ENCODE measurements at regions not wholly inside any gene's neighbourhood (a gene's known extent, or its start where the extent isn't known, plus 50 kb on each side); places are given as distances from the start of the nearest gene placed in this dataset.

DNA sequence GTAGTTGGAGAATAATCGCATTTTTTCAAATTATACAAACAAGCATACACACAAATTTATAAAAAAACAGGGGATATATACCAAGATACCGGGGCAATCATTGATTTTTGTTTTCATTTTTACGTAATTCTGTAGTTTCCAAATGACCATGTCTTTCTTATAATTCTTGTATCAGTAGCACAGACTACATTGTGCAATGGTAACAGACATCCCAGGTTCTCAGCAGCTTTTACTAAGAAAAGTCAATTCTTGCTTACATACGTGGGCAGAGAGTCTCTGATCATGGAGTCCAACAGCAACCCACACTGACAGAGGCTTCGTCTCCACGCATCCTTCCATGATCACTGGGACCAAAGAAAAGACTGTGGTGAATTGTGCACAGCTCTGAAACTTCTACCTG lies 441.3 kb downstream of the TBL1XR1 start:
- Histone ChIP-seq H3K27me3 (ENCODE audit: control insufficient read depth in 1 of 2, insufficient read depth in 2 of 2, low read length in 2 of 2) (no peaks in the 10 kb centered on the region), H3K4me1 (ENCODE audit: insufficient read depth, low read length) (no peaks in the 10 kb centered on the region), H3K27ac (ENCODE audit: low read depth, low read length) (no peak overlapping the region), H3K9me3 (ENCODE audit: low read length) (no peaks in the 10 kb centered on the region), H3K9ac (ENCODE audit: low read length) (no peak overlapping the region), H3K4me3 (ENCODE audit: low read depth in 1 of 2, low read length in 2 of 2) (no peak overlapping the region), H3K36me3 (ENCODE audit: insufficient read depth, low read length) (no peaks in the 10 kb centered on the region)

DNA sequence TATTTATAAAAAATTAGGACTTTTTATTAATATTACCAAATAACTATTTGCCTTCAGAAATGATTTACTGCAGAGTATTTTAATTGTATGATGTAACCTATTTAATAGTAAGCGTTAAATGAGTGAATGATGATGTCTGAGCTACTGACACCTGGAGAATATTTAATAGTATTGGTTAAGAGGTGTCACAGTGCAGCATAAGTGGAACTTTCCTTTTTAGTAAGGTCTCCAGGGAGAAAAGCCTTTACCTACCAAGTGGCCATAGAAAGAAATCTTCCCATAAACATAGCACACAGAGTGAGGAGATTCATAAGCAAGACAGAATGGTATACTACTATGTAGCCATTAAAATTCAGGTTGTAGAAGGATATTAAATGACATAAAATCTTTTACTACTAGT lies 441.7 kb downstream of the TBL1XR1 start:
- Histone ChIP-seq H3K9me3 (ENCODE audit: low read length) (no peaks in the 10 kb centered on the region), H3K27ac (ENCODE audit: low read depth, low read length) (no peak overlapping the region)

DNA sequence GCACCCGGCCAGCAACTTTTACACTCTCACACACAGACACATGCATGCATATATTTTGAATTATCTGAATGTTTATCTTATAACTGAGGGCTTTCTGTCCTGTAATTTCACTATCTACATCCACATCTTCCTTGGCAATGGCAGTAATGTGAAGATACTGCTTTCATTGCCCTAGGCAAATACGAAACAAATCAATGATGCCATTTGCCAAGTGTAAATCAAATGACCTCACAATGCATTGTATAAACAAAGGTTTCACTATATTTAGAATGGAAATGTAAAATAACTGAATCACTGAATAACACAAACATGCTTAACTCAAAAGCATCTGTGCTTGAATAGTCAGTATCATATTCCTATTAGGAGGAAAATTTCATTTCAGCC lies 455.6 kb downstream of the TBL1XR1 start:
- H3K36me3 ChIP-seq (ENCODE audit: insufficient read depth, low read length): no peaks in the 10 kb centered on the region
- no peak overlapping the region for H3K9ac ChIP-seq (ENCODE audit: low read length)
- H3K9me3 ChIP-seq (ENCODE audit: low read length): no peaks in the 10 kb centered on the region
- H3K27me3 ChIP-seq (ENCODE audit: control insufficient read depth in 1 of 2, insufficient read depth in 2 of 2, low read length in 2 of 2): no peaks in the 10 kb centered on the region
- H3K27ac ChIP-seq (ENCODE audit: low read depth, low read length): no peak overlapping the region
- H3K4me3 ChIP-seq (ENCODE audit: low read depth in 1 of 2, low read length in 2 of 2): no peak overlapping the region
- H3K4me1 ChIP-seq (ENCODE audit: insufficient read depth, low read length): peaks cover 4% of the 10 kb centered on the region

More for the DNA sequence above, 441.7 kb downstream of the TBL1XR1 start:
- Histone ChIP-seq H3K9ac (ENCODE audit: low read length) (no peak overlapping the region), H3K4me3 (ENCODE audit: low read depth in 1 of 2, low read length in 2 of 2) (no peak overlapping the region), H3K27me3 (ENCODE audit: control insufficient read depth in 1 of 2, insufficient read depth in 2 of 2, low read length in 2 of 2) (no peaks in the 10 kb centered on the region), H3K4me1 (ENCODE audit: insufficient read depth, low read length) (no peaks in the 10 kb centered on the region), H3K36me3 (ENCODE audit: insufficient read depth, low read length) (no peaks in the 10 kb centered on the region)

DNA sequence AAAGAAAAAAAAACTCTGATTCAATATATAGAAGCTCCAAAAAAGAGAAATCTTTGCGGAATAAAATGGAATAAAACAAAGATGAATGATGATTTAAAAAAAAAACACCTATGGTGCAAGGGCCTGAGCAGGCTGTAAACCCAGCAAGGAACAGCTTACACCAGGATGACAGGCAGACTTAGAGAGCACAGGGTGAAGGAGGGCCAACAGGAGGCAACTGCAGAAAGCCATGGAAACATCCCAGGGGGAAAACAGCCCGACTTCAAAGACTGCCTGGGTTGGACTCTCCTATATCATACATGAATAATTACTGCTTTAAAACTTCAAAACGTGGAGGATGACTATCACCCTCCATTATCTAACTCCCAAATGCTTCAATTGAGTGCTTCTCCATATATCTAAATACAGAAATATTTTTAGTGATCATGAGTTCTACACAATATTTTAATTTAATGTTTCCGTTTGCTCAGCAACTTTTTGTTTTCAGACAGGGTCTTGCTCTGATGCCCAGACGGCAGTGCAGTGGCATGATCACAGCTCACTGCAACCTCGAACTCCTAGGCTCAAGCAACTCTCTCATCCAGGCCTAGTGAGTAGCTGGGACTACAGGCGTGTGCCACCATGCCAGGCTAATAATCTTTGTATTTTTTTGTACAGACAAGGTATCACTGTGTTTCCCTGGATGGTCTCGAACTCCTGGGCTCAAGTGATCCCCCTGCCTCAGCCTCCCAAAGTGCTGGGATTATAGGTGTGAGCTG lies 456.2 kb downstream of the TBL1XR1 start:
- Histone ChIP-seq H3K4me1 (ENCODE audit: insufficient read depth, low read length) (peaks cover 4% of the 10 kb centered on the region), H3K9ac (ENCODE audit: low read length) (no peak overlapping the region), H3K27ac (ENCODE audit: low read depth, low read length) (no peak overlapping the region), H3K36me3 (ENCODE audit: insufficient read depth, low read length) (no peaks in the 10 kb centered on the region), H3K4me3 (ENCODE audit: low read depth in 1 of 2, low read length in 2 of 2) (no peak overlapping the region), H3K9me3 (ENCODE audit: low read length) (no peaks in the 10 kb centered on the region), H3K27me3 (ENCODE audit: control insufficient read depth in 1 of 2, insufficient read depth in 2 of 2, low read length in 2 of 2) (no peaks in the 10 kb centered on the region)

DNA sequence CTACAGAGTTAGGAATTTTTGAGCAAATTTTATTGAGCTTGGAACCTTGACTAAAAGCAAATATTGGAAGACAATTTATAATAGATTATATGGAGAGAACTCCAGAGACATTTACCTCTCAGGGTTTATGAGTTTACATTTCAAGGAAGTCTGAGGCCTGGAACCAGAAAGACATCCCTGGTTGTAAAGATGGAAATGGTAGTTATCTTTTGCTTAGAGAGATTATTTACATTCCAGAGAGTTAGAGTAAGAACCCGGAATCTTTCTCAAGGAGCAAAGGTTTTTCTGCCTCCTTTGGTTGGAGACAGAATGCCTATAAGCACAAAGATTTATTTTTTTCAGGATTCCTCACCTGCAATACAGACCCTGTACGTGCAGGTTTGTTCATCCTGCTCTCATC lies 458.1 kb downstream of the TBL1XR1 start:
- Histone ChIP-seq H3K9ac (ENCODE audit: low read length) (no peak overlapping the region), H3K4me1 (ENCODE audit: insufficient read depth, low read length) (peaks cover 4% of the 10 kb centered on the region), H3K27ac (ENCODE audit: low read depth, low read length) (no peak overlapping the region)

DNA sequence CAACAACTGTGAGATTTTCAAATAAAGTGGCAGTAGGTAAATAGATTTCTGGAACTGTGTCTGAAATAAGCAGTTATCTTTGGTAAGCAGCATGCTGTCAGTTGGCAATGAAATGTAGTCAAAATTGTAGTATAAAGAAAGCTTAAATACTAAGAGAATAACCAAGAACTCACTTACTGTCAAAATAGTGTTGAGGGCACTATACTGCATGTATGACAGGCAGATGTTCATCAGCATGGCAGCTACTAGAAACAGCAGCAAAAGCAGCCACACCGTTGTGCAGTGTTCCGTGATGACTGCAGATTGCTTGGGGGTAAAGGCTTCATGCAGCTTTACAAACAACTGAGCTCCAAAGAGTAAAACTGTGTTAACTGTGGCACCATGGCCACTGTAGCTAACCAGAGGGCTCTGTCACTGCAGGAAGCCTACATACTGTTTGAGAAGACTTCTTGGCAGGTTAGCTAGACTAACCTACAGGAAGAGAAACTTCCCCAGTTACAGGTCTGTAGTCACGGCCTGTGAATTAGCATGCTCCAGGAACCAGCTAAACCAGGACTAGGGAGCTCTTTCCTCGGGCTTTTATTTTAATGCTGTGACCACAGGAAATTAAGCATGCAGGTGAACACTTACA lies 459.7 kb downstream of the TBL1XR1 start:
- Histone ChIP-seq H3K9ac (ENCODE audit: low read length) (no peak overlapping the region), H3K9me3 (ENCODE audit: low read length) (no peaks in the 10 kb centered on the region), H3K27ac (ENCODE audit: low read depth, low read length) (no peak overlapping the region), H3K27me3 (ENCODE audit: control insufficient read depth in 1 of 2, insufficient read depth in 2 of 2, low read length in 2 of 2) (no peaks in the 10 kb centered on the region), H3K36me3 (ENCODE audit: insufficient read depth, low read length) (no peaks in the 10 kb centered on the region), H3K4me1 (ENCODE audit: insufficient read depth, low read length) (peaks cover 4% of the 10 kb centered on the region), H3K4me3 (ENCODE audit: low read depth in 1 of 2, low read length in 2 of 2) (no peak overlapping the region)

More for the DNA sequence above, 458.1 kb downstream of the TBL1XR1 start:
- no peaks in the 10 kb centered on the region for H3K9me3 ChIP-seq (ENCODE audit: low read length)
- H3K27me3 ChIP-seq (ENCODE audit: control insufficient read depth in 1 of 2, insufficient read depth in 2 of 2, low read length in 2 of 2): no peaks in the 10 kb centered on the region
- no peaks in the 10 kb centered on the region for H3K36me3 ChIP-seq (ENCODE audit: insufficient read depth, low read length)
- no peak overlapping the region for H3K4me3 ChIP-seq (ENCODE audit: low read depth in 1 of 2, low read length in 2 of 2)

DNA sequence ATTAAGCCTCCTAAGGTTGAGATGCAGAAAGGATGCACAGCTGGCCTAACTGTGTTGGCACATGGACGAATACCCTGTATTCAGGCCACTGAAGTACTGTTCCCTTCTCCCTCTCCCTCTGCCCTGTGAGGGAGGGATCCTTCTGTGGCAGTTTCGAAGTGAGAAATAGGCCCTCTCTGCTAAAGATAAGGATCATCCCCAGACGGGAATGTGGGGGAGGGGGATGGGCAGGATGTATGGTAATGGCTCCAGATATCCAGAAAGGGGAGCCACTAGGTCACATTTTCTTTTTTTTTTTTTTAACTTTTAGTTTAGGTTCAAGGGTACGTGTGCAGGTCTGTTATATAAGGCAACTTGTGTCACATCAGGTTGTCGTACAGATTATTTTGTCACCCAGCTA lies 463.1 kb downstream of the TBL1XR1 start:
- Histone ChIP-seq H3K27ac (ENCODE audit: low read depth, low read length) (no peak overlapping the region), H3K36me3 (ENCODE audit: insufficient read depth, low read length) (no peaks in the 10 kb centered on the region), H3K4me1 (ENCODE audit: insufficient read depth, low read length) (no peaks in the 10 kb centered on the region), H3K4me3 (ENCODE audit: low read depth in 1 of 2, low read length in 2 of 2) (no peak overlapping the region), H3K27me3 (ENCODE audit: control insufficient read depth in 1 of 2, insufficient read depth in 2 of 2, low read length in 2 of 2) (no peaks in the 10 kb centered on the region), H3K9ac (ENCODE audit: low read length) (no peak overlapping the region), H3K9me3 (ENCODE audit: low read length) (no peaks in the 10 kb centered on the region)

DNA sequence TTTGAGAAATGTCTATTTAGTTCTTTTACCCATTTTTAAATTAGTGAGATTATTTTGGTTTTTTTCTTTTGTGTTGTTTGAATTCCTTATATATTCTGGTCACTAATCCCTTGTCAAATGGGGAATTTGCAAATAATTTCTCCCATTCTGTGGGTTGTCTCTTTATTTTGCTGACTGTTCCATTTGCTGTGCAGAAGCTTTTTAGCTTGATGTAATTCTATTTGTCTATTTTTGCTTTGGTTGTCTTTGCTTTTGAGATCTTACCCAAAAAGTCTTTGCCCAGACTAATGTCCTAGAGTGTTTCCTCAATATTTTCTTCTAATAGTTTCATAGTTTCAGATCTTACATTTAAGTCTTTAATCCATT lies 472.9 kb downstream of the TBL1XR1 start:
- H3K27me3 ChIP-seq (ENCODE audit: control insufficient read depth in 1 of 2, insufficient read depth in 2 of 2, low read length in 2 of 2): no peaks in the 10 kb centered on the region

DNA sequence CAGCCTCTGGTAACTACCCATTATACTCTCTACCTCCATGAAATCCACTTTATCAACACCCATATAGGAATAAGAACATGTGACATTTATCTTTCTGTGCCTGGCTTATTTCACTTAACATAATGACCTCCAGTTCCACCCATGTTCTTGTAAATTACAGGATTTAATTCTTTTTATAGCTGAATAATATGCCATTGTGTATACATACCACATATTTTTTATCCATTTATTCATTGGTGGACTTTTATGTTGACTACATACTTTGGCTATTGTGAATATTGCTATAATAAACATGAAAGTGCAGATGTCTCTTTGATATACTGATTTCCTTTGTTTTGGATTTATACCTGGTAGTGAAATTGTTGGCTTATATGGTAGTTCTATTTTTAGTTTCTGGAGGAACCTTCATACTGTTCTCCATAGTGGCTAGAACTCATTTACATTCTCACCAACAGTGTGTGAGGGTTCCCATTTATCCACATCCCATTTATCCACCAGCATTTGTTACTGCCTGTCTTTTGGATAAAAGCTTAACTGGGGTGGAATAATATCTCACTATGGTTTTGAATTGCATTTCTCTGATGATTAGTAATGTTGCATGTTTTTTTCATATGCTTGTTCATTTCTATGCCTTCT lies 473.4 kb downstream of the TBL1XR1 start:
- Histone ChIP-seq H3K27ac (ENCODE audit: low read depth, low read length) (no peak overlapping the region), H3K9me3 (ENCODE audit: low read length) (no peaks in the 10 kb centered on the region), H3K9ac (ENCODE audit: low read length) (no peak overlapping the region), H3K36me3 (ENCODE audit: insufficient read depth, low read length) (no peaks in the 10 kb centered on the region), H3K27me3 (ENCODE audit: control insufficient read depth in 1 of 2, insufficient read depth in 2 of 2, low read length in 2 of 2) (no peaks in the 10 kb centered on the region), H3K4me3 (ENCODE audit: low read depth in 1 of 2, low read length in 2 of 2) (no peak overlapping the region), H3K4me1 (ENCODE audit: insufficient read depth, low read length) (no peaks in the 10 kb centered on the region)

More for the DNA sequence above, 472.9 kb downstream of the TBL1XR1 start:
- no peak overlapping the region for H3K9ac ChIP-seq (ENCODE audit: low read length)
- H3K4me1 ChIP-seq (ENCODE audit: insufficient read depth, low read length): no peaks in the 10 kb centered on the region
- no peaks in the 10 kb centered on the region for H3K36me3 ChIP-seq (ENCODE audit: insufficient read depth, low read length)
- no peaks in the 10 kb centered on the region for H3K9me3 ChIP-seq (ENCODE audit: low read length)
- no peak overlapping the region for H3K4me3 ChIP-seq (ENCODE audit: low read depth in 1 of 2, low read length in 2 of 2)
- H3K27ac ChIP-seq (ENCODE audit: low read depth, low read length): no peak overlapping the region

DNA sequence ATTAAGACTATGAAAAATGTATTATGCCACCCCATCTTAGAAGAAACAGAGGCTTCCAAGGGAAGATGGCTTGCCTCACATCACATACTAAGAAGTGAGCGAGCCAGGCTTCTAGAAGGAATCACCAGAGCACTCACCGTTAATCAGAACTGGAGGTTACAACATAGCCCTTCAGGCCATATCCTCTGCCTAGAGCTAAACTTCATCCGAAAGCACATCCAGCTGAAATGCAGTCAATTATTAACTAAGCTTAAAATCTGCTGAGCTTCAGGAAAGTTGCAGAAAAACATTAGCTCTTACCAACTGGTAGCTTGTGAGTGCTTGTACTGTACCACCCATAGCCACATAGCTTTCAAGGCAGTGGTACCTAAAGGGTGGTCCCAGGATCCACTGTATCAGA lies 483.2 kb downstream of the TBL1XR1 start:
- Histone ChIP-seq H3K36me3 (ENCODE audit: insufficient read depth, low read length) (no peaks in the 10 kb centered on the region), H3K27me3 (ENCODE audit: control insufficient read depth in 1 of 2, insufficient read depth in 2 of 2, low read length in 2 of 2) (no peaks in the 10 kb centered on the region), H3K9me3 (ENCODE audit: low read length) (no peaks in the 10 kb centered on the region), H3K9ac (ENCODE audit: low read length) (no peak overlapping the region), H3K27ac (ENCODE audit: low read depth, low read length) (no peak overlapping the region), H3K4me3 (ENCODE audit: low read depth in 1 of 2, low read length in 2 of 2) (no peak overlapping the region), H3K4me1 (ENCODE audit: insufficient read depth, low read length) (no peaks in the 10 kb centered on the region)

DNA sequence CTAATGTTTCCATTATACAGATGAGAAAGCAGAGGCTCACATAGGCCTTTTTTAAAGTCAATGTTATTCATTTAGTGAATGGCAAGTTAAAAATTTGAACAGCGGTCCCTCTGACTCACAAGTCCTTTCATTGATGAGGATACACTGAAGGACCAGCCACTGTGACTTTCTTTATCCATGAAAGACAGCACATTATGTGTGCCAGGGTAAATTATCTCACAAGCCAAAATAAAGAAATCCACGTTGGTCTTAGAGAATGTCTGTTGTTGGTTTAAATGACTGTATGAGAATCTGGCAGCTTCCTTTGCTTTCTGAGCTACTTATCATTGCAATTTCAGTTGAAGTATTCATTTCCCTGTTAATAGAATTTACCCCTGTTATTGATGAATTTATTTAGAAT lies 485.1 kb downstream of the TBL1XR1 start:
- no peaks in the 10 kb centered on the region for H3K4me1 ChIP-seq (ENCODE audit: insufficient read depth, low read length)
- no peaks in the 10 kb centered on the region for H3K36me3 ChIP-seq (ENCODE audit: insufficient read depth, low read length)
- no peak overlapping the region for H3K9ac ChIP-seq (ENCODE audit: low read length)
- H3K4me3 ChIP-seq (ENCODE audit: low read depth in 1 of 2, low read length in 2 of 2): no peak overlapping the region
- H3K9me3 ChIP-seq (ENCODE audit: low read length): no peaks in the 10 kb centered on the region
- no peak overlapping the region for H3K27ac ChIP-seq (ENCODE audit: low read depth, low read length)
- no peaks in the 10 kb centered on the region for H3K27me3 ChIP-seq (ENCODE audit: control insufficient read depth in 1 of 2, insufficient read depth in 2 of 2, low read length in 2 of 2)
